SHP77 (cell line): ENCODE measurements at regions not wholly inside any gene's neighbourhood (a gene's known extent, or its start where the extent isn't known, plus 50 kb on each side); places are given as distances from the start of the nearest gene placed in this dataset.
"Not testable (repeated sequence)": the region's sequence is repeated elsewhere in the genome, so short reads cannot be mapped to it uniquely, and the experiment has no call there.

Experiments used
- DNase-seq, 2 experiments: peaks; one replicate each; lab custom pipeline; 2025; lab: John Stamatoyannopoulos, UW

- not testable (repeated sequence) for DNase-seq
Measured at GRCh38 chr6:26957399-26958127, 289.9 kb upstream of the PRSS16 start.

- not testable (repeated sequence) for DNase-seq
Measured at GRCh38 chr6:26961236-26961635, 286.3 kb upstream of the PRSS16 start.

GRCh38 chr6:27002447-27002846, 245.1 kb upstream of the PRSS16 start:
- no peak for DNase-seq

- no peak for DNase-seq
Measured at GRCh38 chr6:27007020-27007419, 240.5 kb upstream of the PRSS16 start.

- not testable (repeated sequence) for DNase-seq
Measured at GRCh38 chr6:27008613-27009012, 238.9 kb upstream of the PRSS16 start.

- not testable (repeated sequence) for DNase-seq
Measured at GRCh38 chr6:27014053-27014452, 233.4 kb upstream of the PRSS16 start.

GRCh38 chr6:27016689-27017088, 230.8 kb upstream of the PRSS16 start:
- DNase-seq = no peak

GRCh38 chr6:27018401-27018800, 229.1 kb upstream of the PRSS16 start:
- not testable (repeated sequence) for DNase-seq

GRCh38 chr6:27019651-27020552, 227.6 kb upstream of the PRSS16 start:
- peak; percentile 93 for DNase-seq

- no peak for DNase-seq
Measured at GRCh38 chr6:27020553-27020880, 227.0 kb upstream of the PRSS16 start.

GRCh38 chr6:27023664-27024063, 223.8 kb upstream of the PRSS16 start:
- no peak for DNase-seq

GRCh38 chr6:27025351-27025750, 222.2 kb upstream of the PRSS16 start:
- no peak for DNase-seq

GRCh38 chr6:27026361-27026760, 221.1 kb upstream of the PRSS16 start:
- no peak for DNase-seq

GRCh38 chr6:27031302-27031701, 216.2 kb upstream of the PRSS16 start:
- no peak for DNase-seq

- no peak for DNase-seq
Measured at GRCh38 chr6:27038498-27038897, 209.0 kb upstream of the PRSS16 start.

- no peak for DNase-seq
Measured at GRCh38 chr6:27040244-27041042, 207.1 kb upstream of the PRSS16 start.

- DNase-seq = no peak
Measured at GRCh38 chr6:27043244-27043643, 204.3 kb upstream of the PRSS16 start.

- DNase-seq = not testable (repeated sequence)
Measured at GRCh38 chr6:27045131-27045530, 202.4 kb upstream of the PRSS16 start.

GRCh38 chr6:27047725-27048124, 199.8 kb upstream of the PRSS16 start:
- not testable (repeated sequence) for DNase-seq

- no peak for DNase-seq
Measured at GRCh38 chr6:27049863-27050781, 197.4 kb upstream of the PRSS16 start.

- DNase-seq = not testable (repeated sequence)
Measured at GRCh38 chr6:27052082-27052730, 195.3 kb upstream of the PRSS16 start.
